Stimulated activated effector memory CD8-positive, alpha-beta T cell treated with anti-CD3 and anti-CD28 coated beads, Interleukin-12 subunit alpha, Interleukin-12 subunit beta, amount 100 ng/mL, for 72 hours (primary cell): ENCODE measurements at regions not wholly inside any gene's neighbourhood (a gene's known extent, or its start where the extent isn't known, plus 50 kb on each side); places are given as distances from the start of the nearest gene placed in this dataset.

ENCODE experiments used
- ATAC-seq: fragments of 150-1000 bp; cut with Tn5 transposase; 2 replicates; pipeline ENCODE4 v1.10.0; 2021
- DNase-seq, 2 donors: peaks; one replicate each; pipeline ENCODE4 v3.0.0; 2021 to 2022; ENCODE audit warnings: low spot score in 2 of 2
- H3K27ac Mint-ChIP-seq: one replicate; pipeline ENCODE4 v1.8.0; 2022; ENCODE audit warnings: mild to moderate bottlenecking, mixed read lengths
- H3K36me3 Mint-ChIP-seq: one replicate; pipeline ENCODE4 v1.8.0; 2022; ENCODE audit warnings: mild to moderate bottlenecking, mixed read lengths
- H3K4me1 Mint-ChIP-seq: one replicate; pipeline ENCODE4 v1.8.0; 2022; ENCODE audit warnings: mixed read lengths
- H3K4me3 Mint-ChIP-seq: one replicate; pipeline ENCODE4 v1.8.0; 2022; ENCODE audit warnings: mild to moderate bottlenecking, mixed read lengths
- H3K9me3 Mint-ChIP-seq: one replicate; pipeline ENCODE4 v1.8.0; 2022; ENCODE audit warnings: mixed read lengths

DNA sequence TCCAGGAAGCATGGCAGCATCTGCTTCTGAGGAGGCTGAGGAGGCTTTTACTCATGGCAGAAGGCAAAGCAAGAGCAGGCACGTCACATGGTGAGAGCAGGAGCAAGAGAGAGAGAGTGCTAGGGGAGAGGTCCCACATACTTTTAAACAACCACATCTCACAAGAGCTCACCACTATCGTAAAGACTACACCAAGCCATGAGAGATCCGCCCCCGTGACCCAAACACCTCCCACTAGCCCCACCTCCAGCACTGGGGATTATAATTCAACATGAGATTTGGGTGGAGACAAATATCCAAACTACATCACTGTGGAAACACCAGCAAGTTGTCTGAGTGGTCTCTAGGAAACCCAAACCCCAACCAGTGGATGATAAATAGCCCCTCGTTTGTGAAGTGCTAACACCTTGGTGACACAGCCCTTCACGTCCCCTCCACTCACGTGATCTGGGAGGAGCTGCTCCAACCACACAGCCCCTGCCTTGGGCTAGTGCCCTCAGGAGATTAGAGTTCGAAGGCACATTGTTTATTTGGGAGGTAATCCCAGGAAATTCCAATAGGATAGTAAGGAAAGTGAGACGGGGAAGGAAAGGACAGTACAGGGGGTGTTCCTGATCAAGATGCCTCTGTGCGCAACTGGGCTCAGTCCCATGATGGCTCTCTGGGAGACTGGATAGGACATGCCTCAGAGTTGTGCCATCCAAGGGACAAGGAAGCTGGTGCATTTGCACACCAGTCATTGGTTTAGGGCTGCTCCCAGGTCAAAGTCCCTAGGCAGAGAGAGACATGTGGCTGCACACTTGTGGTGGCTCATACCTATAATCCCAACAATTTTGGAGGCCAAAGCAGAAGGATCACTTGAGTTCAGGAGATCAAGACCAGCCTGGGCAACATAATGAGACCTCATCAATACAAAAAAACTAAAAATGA is 80.6 kb upstream of the CTNNB1 start:
- Mint-ChIP-seq H3K36me3 (no peaks in the 10 kb centered on the region), H3K27ac (peak overlapping the region; percentile 86), H3K9me3 (no peaks in the 10 kb centered on the region), H3K4me1 (peaks cover 26% of the 10 kb centered on the region), H3K4me3 (peak overlapping the region; percentile 48)
- ATAC-seq = no peak
- DNase-seq = no peak

GRCh38 chr3:41120460-41120859 is 78.8 kb upstream of the CTNNB1 start:
- H3K9me3 Mint-ChIP-seq = no peaks in the 10 kb centered on the region
- peak overlapping the region; percentile 3 for H3K27ac Mint-ChIP-seq
- ATAC-seq (no peak), DNase-seq (no peak)
- no peaks in the 10 kb centered on the region for H3K36me3 Mint-ChIP-seq
- H3K4me3 Mint-ChIP-seq = no peak overlapping the region
- H3K4me1 Mint-ChIP-seq = peaks cover 26% of the 10 kb centered on the region

DNA sequence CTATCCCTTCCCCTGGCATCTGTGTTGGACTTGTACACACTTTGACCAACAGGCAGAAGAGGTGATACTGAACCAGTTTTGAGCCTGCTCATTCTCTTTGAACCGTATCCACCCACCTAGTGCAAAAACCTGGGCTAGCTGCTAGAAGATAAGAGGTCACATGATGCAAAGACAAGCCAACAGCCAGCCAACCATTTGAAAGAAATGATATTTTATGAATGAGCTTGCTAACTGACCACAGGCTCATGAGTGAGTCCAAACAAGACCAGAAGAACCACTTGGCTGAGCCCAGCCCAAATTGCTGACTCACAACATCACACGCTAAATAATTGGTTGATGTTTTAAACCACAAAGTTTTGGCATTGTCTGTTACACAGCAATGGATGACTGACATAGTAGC is 74.0 kb upstream of the CTNNB1 start:
- H3K27ac Mint-ChIP-seq = no peak overlapping the region
- H3K4me1 Mint-ChIP-seq = no peaks in the 10 kb centered on the region
- H3K9me3 Mint-ChIP-seq = peaks cover 13% of the 10 kb centered on the region
- ATAC-seq = no peak
- no peak overlapping the region for H3K4me3 Mint-ChIP-seq
- DNase-seq = no peak
- H3K36me3 Mint-ChIP-seq = no peaks in the 10 kb centered on the region

DNA sequence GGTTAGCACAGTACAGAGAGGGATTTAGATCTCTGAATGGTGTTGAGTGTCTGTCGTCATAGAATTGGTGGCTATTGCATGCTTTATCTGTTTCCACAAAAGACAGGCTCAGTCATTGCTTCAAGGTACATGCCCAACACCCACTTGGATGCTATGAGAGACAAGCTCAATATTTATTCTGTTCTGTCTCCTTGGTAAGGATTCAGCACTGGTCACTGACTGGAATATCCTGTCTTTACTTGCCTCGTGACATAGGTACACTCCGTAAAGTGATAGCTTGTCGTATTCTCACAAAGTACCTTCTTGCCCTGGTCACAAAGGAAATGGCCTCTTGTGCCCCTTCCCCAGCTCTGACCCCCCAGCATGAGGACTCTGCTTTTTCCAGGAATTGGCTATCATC is 72.8 kb upstream of the CTNNB1 start:
- H3K4me3 Mint-ChIP-seq = no peak overlapping the region

DNA sequence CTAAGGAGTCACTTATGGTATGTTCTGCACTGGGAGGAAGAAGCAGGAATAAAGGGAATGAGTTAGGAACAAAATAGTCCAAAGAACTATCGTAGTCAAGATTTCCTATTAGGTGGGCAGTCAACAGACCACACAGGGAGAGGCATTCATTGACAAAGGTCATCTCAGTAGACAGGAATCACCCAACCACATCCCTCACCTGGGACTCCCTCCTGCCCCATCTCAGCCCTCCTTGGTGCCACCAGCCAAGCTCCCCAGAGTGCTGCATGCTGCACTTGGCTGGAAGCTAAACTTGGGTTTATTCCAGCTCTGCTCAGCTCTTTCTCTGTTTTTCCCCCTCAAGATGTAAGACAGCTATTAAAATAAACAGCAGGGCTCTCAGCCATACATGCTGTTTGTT is 72.3 kb upstream of the CTNNB1 start:
- H3K27ac Mint-ChIP-seq = no peak overlapping the region
- no peak overlapping the region for H3K4me3 Mint-ChIP-seq
- no peaks in the 10 kb centered on the region for H3K36me3 Mint-ChIP-seq
- H3K4me1 Mint-ChIP-seq = no peaks in the 10 kb centered on the region
- ATAC-seq (no peak), DNase-seq (no peak)
- H3K9me3 Mint-ChIP-seq = peaks cover 13% of the 10 kb centered on the region

More for the DNA sequence above, 72.8 kb upstream of the CTNNB1 start:
- ATAC-seq (no peak), DNase-seq (no peak)
- Mint-ChIP-seq H3K4me1 (no peaks in the 10 kb centered on the region), H3K9me3 (peaks cover 13% of the 10 kb centered on the region), H3K36me3 (no peaks in the 10 kb centered on the region), H3K27ac (no peak overlapping the region)

DNA sequence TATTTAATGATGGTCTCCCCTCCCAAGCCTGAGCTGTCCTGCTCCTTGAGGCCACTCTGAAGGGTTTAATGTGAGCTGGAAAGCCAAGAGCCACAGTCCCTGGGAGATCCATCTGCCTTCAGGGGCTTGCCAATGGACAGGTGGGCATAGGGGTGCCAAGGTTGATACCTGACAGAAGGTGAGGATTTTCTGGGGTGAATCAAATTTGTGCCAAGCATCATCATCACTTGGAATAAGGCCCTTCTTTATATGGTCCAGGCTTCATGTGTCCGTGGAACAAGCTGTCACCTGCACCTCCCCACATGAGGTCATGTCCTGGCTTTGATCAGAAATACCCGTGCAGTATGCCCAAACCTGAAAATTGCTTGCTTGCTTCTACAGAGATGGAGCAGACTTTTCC is 71.9 kb upstream of the CTNNB1 start:
- H3K36me3 Mint-ChIP-seq = no peaks in the 10 kb centered on the region
- DNase-seq (no peak), ATAC-seq (no peak)
- H3K27ac Mint-ChIP-seq = no peak overlapping the region
- peaks cover 13% of the 10 kb centered on the region for H3K9me3 Mint-ChIP-seq
- no peaks in the 10 kb centered on the region for H3K4me1 Mint-ChIP-seq
- H3K4me3 Mint-ChIP-seq = no peak overlapping the region

GRCh38 chr3:41129731-41130130 is 69.6 kb upstream of the CTNNB1 start:
- H3K27ac Mint-ChIP-seq = no peak overlapping the region

DNA sequence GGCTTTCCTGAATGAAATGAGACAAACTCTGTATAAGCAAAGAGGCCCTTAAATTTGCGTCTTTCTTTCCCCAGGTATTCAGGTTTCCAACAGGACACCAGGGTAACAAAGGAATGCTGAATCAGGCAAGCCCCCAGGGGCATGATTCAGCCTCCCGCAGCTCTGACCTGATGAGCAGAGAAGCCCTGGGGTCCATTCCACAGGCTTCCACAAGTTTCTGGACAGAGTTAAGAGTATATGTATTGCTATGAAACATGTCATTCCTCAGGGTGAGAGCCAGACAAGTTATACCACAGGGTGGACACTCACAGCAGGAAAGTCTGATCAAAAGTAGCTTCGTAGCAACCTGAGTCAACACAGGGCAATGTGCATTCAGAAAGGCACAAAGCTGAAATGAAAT is 68.1 kb upstream of the CTNNB1 start:
- Mint-ChIP-seq H3K4me1 (no peaks in the 10 kb centered on the region), H3K36me3 (no peaks in the 10 kb centered on the region), H3K4me3 (no peak overlapping the region), H3K9me3 (peaks cover 10% of the 10 kb centered on the region), H3K27ac (no peak overlapping the region)
- ATAC-seq = no peak
- no peak for DNase-seq

More at GRCh38 chr3:41129731-41130130, 69.6 kb upstream of the CTNNB1 start:
- Mint-ChIP-seq H3K4me1 (no peaks in the 10 kb centered on the region), H3K4me3 (no peak overlapping the region), H3K9me3 (peaks cover 13% of the 10 kb centered on the region), H3K36me3 (no peaks in the 10 kb centered on the region)
- DNase-seq (no peak), ATAC-seq (no peak)

- Mint-ChIP-seq H3K4me1 (peaks cover 6% of the 10 kb centered on the region), H3K4me3 (no peak overlapping the region), H3K36me3 (no peaks in the 10 kb centered on the region), H3K27ac (no peak overlapping the region), H3K9me3 (no peaks in the 10 kb centered on the region)
- DNase-seq = no peak
- ATAC-seq = no peak
Observed at GRCh38 chr3:41137686-41138111, 61.6 kb upstream of the CTNNB1 start.

DNA sequence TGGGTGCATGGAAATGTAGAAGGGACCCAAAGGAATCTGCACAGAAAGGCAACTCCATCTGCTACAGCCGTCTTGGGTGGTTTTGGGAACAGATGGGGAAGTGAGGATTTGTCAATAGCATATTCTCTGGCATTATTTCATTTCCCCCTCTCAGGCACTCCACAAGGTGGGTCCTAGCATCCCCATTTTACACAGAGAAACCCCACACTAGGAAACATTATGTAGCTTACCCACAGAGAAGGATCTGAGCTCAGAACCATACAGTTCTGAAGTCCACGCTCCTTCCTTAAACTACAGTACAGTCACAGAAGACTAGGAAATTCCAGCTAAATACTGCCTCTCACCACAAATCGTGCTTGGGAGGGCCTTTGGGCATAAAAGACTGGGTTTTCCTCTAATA is 61.2 kb upstream of the CTNNB1 start:
- Mint-ChIP-seq H3K4me1 (peaks cover 6% of the 10 kb centered on the region), H3K4me3 (no peak overlapping the region), H3K36me3 (no peaks in the 10 kb centered on the region), H3K9me3 (no peaks in the 10 kb centered on the region), H3K27ac (no peak overlapping the region)
- DNase-seq = no peak
- no peak for ATAC-seq

DNA sequence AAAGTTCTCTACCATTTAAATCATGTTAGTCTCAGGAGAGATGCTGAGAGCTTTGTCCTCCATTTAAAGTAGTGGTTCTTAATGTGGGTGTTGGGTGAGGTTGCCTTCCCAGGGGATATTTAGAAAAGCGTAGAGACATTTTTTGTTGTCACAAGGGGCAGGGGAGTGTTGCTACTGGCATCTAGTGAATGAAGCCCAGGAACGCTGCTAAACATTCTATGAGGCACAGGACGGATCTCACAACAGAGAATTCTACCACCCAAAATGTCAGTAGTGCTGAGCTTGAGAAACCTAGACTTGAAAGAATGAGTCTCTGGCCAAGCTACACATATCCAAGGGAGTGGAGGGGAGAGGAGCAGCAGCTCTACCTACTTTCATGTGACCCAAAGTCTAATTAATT is 60.7 kb upstream of the CTNNB1 start:
- Mint-ChIP-seq H3K36me3 (no peaks in the 10 kb centered on the region), H3K4me3 (no peak overlapping the region), H3K27ac (no peak overlapping the region), H3K4me1 (peaks cover 6% of the 10 kb centered on the region), H3K9me3 (no peaks in the 10 kb centered on the region)
- ATAC-seq = no peak
- DNase-seq = no peak

DNA sequence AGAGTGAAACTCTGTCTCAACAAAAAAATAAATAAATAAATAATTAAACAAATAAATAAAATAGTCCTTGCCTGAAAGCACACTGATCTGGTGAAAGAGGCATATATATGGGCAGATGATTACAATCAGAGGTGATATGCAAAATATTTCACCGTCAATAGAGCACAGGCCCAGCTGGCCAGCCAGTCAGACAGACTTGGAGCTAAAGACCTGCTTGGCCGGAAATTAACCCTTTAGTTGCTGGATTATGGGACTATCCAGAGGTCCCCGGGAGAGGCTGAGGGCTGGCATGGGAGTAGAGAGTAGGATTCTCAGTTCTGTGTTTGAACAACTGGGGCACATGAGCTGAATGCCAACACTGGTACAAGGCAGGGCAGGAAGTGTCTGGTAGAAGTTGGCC is 59.1 kb upstream of the CTNNB1 start:
- Mint-ChIP-seq H3K36me3 (no peaks in the 10 kb centered on the region), H3K4me3 (no peak overlapping the region), H3K27ac (no peak overlapping the region), H3K9me3 (no peaks in the 10 kb centered on the region), H3K4me1 (peaks cover 6% of the 10 kb centered on the region)
- ATAC-seq (no peak), DNase-seq (no peak)

DNA sequence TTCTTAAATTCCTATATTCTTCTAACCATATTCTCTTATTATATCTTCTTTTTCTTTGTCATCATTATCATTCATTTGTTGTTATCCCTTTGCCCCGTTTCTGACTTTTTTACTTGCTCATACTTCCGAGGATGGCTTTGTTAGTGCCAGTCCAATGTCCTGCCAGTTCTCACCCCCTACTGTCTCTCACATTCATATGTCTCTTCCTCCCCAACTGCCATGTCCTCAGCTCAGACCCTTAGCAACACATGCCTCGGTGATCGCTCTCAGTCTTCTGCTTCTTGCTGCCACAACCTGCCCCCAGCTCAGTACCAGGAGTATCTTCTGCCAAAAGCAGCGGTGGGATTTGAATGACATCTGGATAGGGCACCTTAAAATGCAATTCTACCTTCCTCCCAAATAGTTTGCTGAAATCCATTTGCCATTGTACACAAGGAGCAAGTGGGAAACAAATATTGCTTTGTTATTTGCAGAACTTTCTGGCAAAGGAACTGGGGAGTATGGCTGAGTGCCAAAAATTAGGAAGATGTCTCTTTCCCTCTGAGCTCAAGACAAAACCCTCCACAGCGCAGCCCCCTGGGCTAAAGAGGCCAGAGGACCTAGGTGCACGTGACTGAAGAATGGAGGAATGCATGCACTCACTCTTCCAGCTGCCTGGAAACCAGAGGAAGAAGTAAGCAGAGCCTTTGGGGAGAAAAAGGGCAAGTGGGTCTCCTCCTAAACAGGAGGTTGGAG is 57.7 kb upstream of the CTNNB1 start:
- ATAC-seq = no peak
- no peak overlapping the region for H3K4me3 Mint-ChIP-seq
- H3K27ac Mint-ChIP-seq = no peak overlapping the region
- peaks cover 6% of the 10 kb centered on the region for H3K4me1 Mint-ChIP-seq
- H3K36me3 Mint-ChIP-seq = no peaks in the 10 kb centered on the region
- DNase-seq = no peak
- peaks cover 4% of the 10 kb centered on the region for H3K9me3 Mint-ChIP-seq

DNA sequence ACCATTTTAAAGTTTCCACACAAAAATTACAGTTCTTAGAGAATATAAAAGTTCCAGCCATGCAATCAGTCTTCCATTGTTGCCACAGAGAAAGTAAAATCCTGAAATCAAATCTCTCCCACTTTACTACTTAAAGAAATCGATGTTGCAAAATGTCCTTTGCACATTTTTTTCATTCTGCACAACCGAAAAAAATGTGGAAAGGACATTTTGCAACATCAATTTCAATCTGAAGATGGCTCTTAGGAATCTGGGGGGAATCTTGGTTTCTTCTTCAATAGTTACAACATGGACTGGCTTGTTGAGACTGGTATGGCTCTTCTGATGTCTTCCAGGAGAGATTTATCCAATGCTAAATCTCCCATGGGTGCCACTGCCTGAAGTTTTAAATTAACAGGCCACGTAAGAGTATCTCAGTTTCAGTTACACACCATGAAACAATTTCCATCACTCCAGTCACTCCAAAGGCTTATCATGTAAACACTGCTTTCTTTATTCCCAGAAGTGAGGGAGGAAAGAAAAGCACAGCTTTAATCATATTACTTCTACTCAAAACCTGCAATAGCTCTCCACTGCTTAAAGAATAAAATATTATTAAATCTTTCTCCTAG is 55.8 kb upstream of the CTNNB1 start:
- no peak for DNase-seq
- ATAC-seq = no peak
- H3K9me3 Mint-ChIP-seq = peaks cover 7% of the 10 kb centered on the region
- H3K27ac Mint-ChIP-seq = no peak overlapping the region
- peaks cover 6% of the 10 kb centered on the region for H3K4me1 Mint-ChIP-seq
- H3K4me3 Mint-ChIP-seq = no peak overlapping the region
- H3K36me3 Mint-ChIP-seq = no peaks in the 10 kb centered on the region

GRCh38 chr3:41144631-41145030 is 54.7 kb upstream of the CTNNB1 start:
- peaks cover under 1% of the 10 kb centered on the region for H3K4me1 Mint-ChIP-seq
- no peaks in the 10 kb centered on the region for H3K36me3 Mint-ChIP-seq
- DNase-seq = no peak
- ATAC-seq = no peak
- peaks cover 7% of the 10 kb centered on the region for H3K9me3 Mint-ChIP-seq
- H3K4me3 Mint-ChIP-seq = no peak overlapping the region
- no peak overlapping the region for H3K27ac Mint-ChIP-seq
